ENCODE measurements at regions not wholly inside any gene's neighbourhood (a gene's known extent, or its start where the extent isn't known, plus 50 kb on each side); places are given as distances from the start of the nearest gene placed in this dataset.

- Mint-ChIP-seq H3K9me3 (ENCODE audit: unreplicated experiment) (peaks cover 39% of the 10 kb centered on the region), H3K27ac (ENCODE audit: unreplicated experiment) (no peak overlapping the region), H3K4me3 (ENCODE audit: unreplicated experiment) (no peak overlapping the region), H3K27me3 (ENCODE audit: insufficient read depth, unreplicated experiment) (no peaks in the 10 kb centered on the region), H3K36me3 (ENCODE audit: insufficient read depth, unreplicated experiment) (peaks cover 3% of the 10 kb centered on the region), H3K4me1 (ENCODE audit: low read depth, unreplicated experiment) (peaks cover 25% of the 10 kb centered on the region)
- Histone ChIP-seq H3K27me3 (replicated peaks; ENCODE audit: control insufficient read depth, insufficient read depth, low read length) (no peaks in the 10 kb centered on the region), H3K4me1 (peaks cover 45% of the 10 kb centered on the region), H3K9me3 (peaks cover 9% of the 10 kb centered on the region), H3K36me3 (ENCODE audit: control insufficient read depth, insufficient read depth, low read length) (no peaks in the 10 kb centered on the region), H3K4me3 (ENCODE audit: low read depth, low read length) (no peak overlapping the region)
- POLR2A ChIA-PET = interaction anchor here (0.5 to 0.7 kb wide), 2 partner anchors 9 to 751 kb away, joined by 3 read pairs; no protein-coding TSS in a partner anchor
- BruUV-seq (replicated peaks) = no TSS peak
- DNase-seq = peak in 1 of 2 experiments; percentile 55
- TF ChIP-seq CTCF (IDR thresholded peaks at IDR 0.05; ENCODE audit: insufficient read depth in 1 of 2, low read depth in 1 of 2, low read length in 1 of 2, severe bottlenecking in 1 of 2, unreplicated experiment in 1 of 2) = no peak
- CTCF ChIA-PET = no interaction called here
- intact Hi-C loops (cut with micrococcal nuclease; ENCODE audit: unreplicated experiment) = no loop called here
Measured at GRCh38 chr2:190815226-190815625, 65.4 kb upstream of the GLS start.

DNA sequence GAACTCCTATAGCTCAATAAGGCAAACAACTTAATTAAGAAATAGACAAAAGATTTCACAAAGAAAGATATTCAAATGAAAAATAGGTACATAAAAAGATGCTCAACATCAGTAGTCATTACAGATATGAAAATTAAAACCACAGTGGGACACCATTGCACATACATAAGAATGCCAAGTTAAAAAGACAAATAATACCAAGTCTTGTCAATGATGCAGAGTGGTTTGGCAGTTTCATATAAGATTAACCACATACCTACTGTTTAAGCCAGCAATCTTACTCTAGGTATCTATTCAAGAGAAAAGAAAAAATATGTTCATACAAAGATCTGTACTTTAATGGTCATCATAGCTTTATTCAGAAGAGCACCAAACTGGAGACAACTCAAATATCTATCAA, 63.5 kb upstream of the GLS start:
- Mint-ChIP-seq H3K36me3 (ENCODE audit: insufficient read depth, unreplicated experiment) (no peaks in the 10 kb centered on the region), H3K9me3 (ENCODE audit: unreplicated experiment) (peaks cover 39% of the 10 kb centered on the region), H3K4me3 (ENCODE audit: unreplicated experiment) (no peak overlapping the region), H3K27ac (ENCODE audit: unreplicated experiment) (no peak overlapping the region), H3K27me3 (ENCODE audit: insufficient read depth, unreplicated experiment) (no peaks in the 10 kb centered on the region), H3K4me1 (ENCODE audit: low read depth, unreplicated experiment) (peaks cover 8% of the 10 kb centered on the region)
- POLR2A ChIA-PET = no interaction called here
- peaks cover 31% of the 10 kb centered on the region for H3K4me1 ChIP-seq
- TF ChIP-seq CTCF (IDR thresholded peaks at IDR 0.05; ENCODE audit: insufficient read depth in 1 of 2, low read depth in 1 of 2, low read length in 1 of 2, severe bottlenecking in 1 of 2, unreplicated experiment in 1 of 2) = no peak
- intact Hi-C loops (cut with micrococcal nuclease; ENCODE audit: unreplicated experiment) = no loop called here
- no peak overlapping the region for H3K4me3 ChIP-seq (ENCODE audit: low read depth, low read length)
- no peaks in the 10 kb centered on the region for H3K36me3 ChIP-seq (ENCODE audit: control insufficient read depth, insufficient read depth, low read length)
- DNase-seq = no peak
- peaks cover 9% of the 10 kb centered on the region for H3K9me3 ChIP-seq
- no peaks in the 10 kb centered on the region for H3K27me3 ChIP-seq (replicated peaks; ENCODE audit: control insufficient read depth, insufficient read depth, low read length)
- CTCF ChIA-PET = interaction anchor here (0.6 kb wide), 2 partner anchors 34 to 829 kb away, joined by 3 read pairs; no protein-coding TSS in a partner anchor
- BruUV-seq (replicated peaks) = no TSS peak

GRCh38 chr2:190819840-190820301, 60.8 kb upstream of the GLS start:
- Mint-ChIP-seq H3K4me3 (ENCODE audit: unreplicated experiment) (no peak overlapping the region), H3K36me3 (ENCODE audit: insufficient read depth, unreplicated experiment) (no peaks in the 10 kb centered on the region), H3K27ac (ENCODE audit: unreplicated experiment) (no peak overlapping the region), H3K9me3 (ENCODE audit: unreplicated experiment) (peaks cover 29% of the 10 kb centered on the region), H3K27me3 (ENCODE audit: insufficient read depth, unreplicated experiment) (no peaks in the 10 kb centered on the region), H3K4me1 (ENCODE audit: low read depth, unreplicated experiment) (peaks cover 6% of the 10 kb centered on the region)
- Histone ChIP-seq H3K4me1 (peaks cover 12% of the 10 kb centered on the region), H3K9me3 (peaks cover 9% of the 10 kb centered on the region), H3K27me3 (replicated peaks; ENCODE audit: control insufficient read depth, insufficient read depth, low read length) (no peaks in the 10 kb centered on the region), H3K4me3 (ENCODE audit: low read depth, low read length) (no peak overlapping the region), H3K36me3 (ENCODE audit: control insufficient read depth, insufficient read depth, low read length) (no peaks in the 10 kb centered on the region)
- POLR2A ChIA-PET = no interaction called here
- no peak for TF ChIP-seq CTCF (IDR thresholded peaks at IDR 0.05; ENCODE audit: insufficient read depth in 1 of 2, low read depth in 1 of 2, low read length in 1 of 2, severe bottlenecking in 1 of 2, unreplicated experiment in 1 of 2)
- DNase-seq = no peak
- CTCF ChIA-PET = no interaction called here
- intact Hi-C loops (cut with micrococcal nuclease; ENCODE audit: unreplicated experiment) = no loop called here
- no TSS peak for BruUV-seq (replicated peaks)
